ENCODE measurements at regions not wholly inside any gene's neighbourhood (a gene's known extent, or its start where the extent isn't known, plus 50 kb on each side); places are given as distances from the start of the nearest gene placed in this dataset.
"Not testable (repeated sequence)": the region's sequence is repeated elsewhere in the genome, so short reads cannot be mapped to it uniquely, and the experiment has no call there.

- no peaks in the 10 kb centered on the region for H3K4me1 ChIP-seq (ENCODE audit: insufficient read depth, insufficient read length)
- no peak for TF ChIP-seq SUZ12 (IDR thresholded peaks at IDR 0.05; ENCODE audit: extremely low read depth, insufficient read depth, insufficient read length)
- TF ChIP-seq YY1 (IDR thresholded peaks at IDR 0.05; ENCODE audit: insufficient read depth, insufficient read length) = no peak
- no peak for TF ChIP-seq ZNF274 (IDR thresholded peaks at IDR 0.05; ENCODE audit: low read depth, low read length)
- no peak overlapping the region for H3K9ac ChIP-seq (ENCODE audit: insufficient read length, low read depth)
- DNase-seq (ENCODE audit: low read depth, low spot score) = no peak
- no peak overlapping the region for H3K4me3 ChIP-seq (ENCODE audit: insufficient read length, low read depth)
- H3K9me3 ChIP-seq (ENCODE audit: insufficient read depth, low read length) = no peaks in the 10 kb centered on the region
- no peaks in the 10 kb centered on the region for H3K36me3 ChIP-seq (ENCODE audit: insufficient read depth, insufficient read length, low read length)
- no peaks in the 10 kb centered on the region for H3K27me3 ChIP-seq (ENCODE audit: insufficient read depth, insufficient read length)
These were observed 112.2 kb upstream of the SULF2 start for GRCh38 chr20:47897461-47897860.

GRCh38 chr20:47892681-47893080 lies 107.4 kb upstream of the SULF2 start:
- not testable (repeated sequence) for DNase-seq (ENCODE audit: low read depth, low spot score); H3K9me3 ChIP-seq (ENCODE audit: insufficient read depth, low read length); H3K4me1 ChIP-seq (ENCODE audit: insufficient read depth, insufficient read length); H3K27me3 ChIP-seq (ENCODE audit: insufficient read depth, insufficient read length); H3K36me3 ChIP-seq (ENCODE audit: insufficient read depth, insufficient read length, low read length); H3K9ac ChIP-seq (ENCODE audit: insufficient read length, low read depth); H3K4me3 ChIP-seq (ENCODE audit: insufficient read length, low read depth)

GRCh38 chr20:47890708-47891107 lies 105.4 kb upstream of the SULF2 start:
- H3K36me3 ChIP-seq (ENCODE audit: insufficient read depth, insufficient read length, low read length); H3K9me3 ChIP-seq (ENCODE audit: insufficient read depth, low read length); H3K9ac ChIP-seq (ENCODE audit: insufficient read length, low read depth); H3K4me1 ChIP-seq (ENCODE audit: insufficient read depth, insufficient read length); H3K4me3 ChIP-seq (ENCODE audit: insufficient read length, low read depth); DNase-seq (ENCODE audit: low read depth, low spot score); H3K27me3 ChIP-seq (ENCODE audit: insufficient read depth, insufficient read length): not testable (repeated sequence)

- H3K27me3 ChIP-seq (ENCODE audit: insufficient read depth, insufficient read length); DNase-seq (ENCODE audit: low read depth, low spot score): not testable (repeated sequence)
These were observed 104.5 kb upstream of the SULF2 start for GRCh38 chr20:47889751-47890150.

GRCh38 chr20:47888351-47888750 lies 103.1 kb upstream of the SULF2 start:
- H3K9me3 ChIP-seq (ENCODE audit: insufficient read depth, low read length) = no peaks in the 10 kb centered on the region
- no peak for TF ChIP-seq YY1 (IDR thresholded peaks at IDR 0.05; ENCODE audit: insufficient read depth, insufficient read length)
- no peak for TF ChIP-seq SUZ12 (IDR thresholded peaks at IDR 0.05; ENCODE audit: extremely low read depth, insufficient read depth, insufficient read length)
- TF ChIP-seq ZNF274 (IDR thresholded peaks at IDR 0.05; ENCODE audit: low read depth, low read length) = no peak
- no peaks in the 10 kb centered on the region for H3K27me3 ChIP-seq (ENCODE audit: insufficient read depth, insufficient read length)
- DNase-seq (ENCODE audit: low read depth, low spot score) = no peak
- H3K9ac ChIP-seq (ENCODE audit: insufficient read length, low read depth) = no peak overlapping the region
- H3K36me3 ChIP-seq (ENCODE audit: insufficient read depth, insufficient read length, low read length) = no peaks in the 10 kb centered on the region
- no peak overlapping the region for H3K4me3 ChIP-seq (ENCODE audit: insufficient read length, low read depth)
- no peaks in the 10 kb centered on the region for H3K4me1 ChIP-seq (ENCODE audit: insufficient read depth, insufficient read length)

More at GRCh38 chr20:47889751-47890150, 104.5 kb upstream of the SULF2 start:
- H3K9ac ChIP-seq (ENCODE audit: insufficient read length, low read depth); H3K4me3 ChIP-seq (ENCODE audit: insufficient read length, low read depth); H3K4me1 ChIP-seq (ENCODE audit: insufficient read depth, insufficient read length); H3K9me3 ChIP-seq (ENCODE audit: insufficient read depth, low read length); H3K36me3 ChIP-seq (ENCODE audit: insufficient read depth, insufficient read length, low read length): not testable (repeated sequence)

GRCh38 chr20:47887477-47888080 lies 102.3 kb upstream of the SULF2 start:
- Histone ChIP-seq H3K36me3 (ENCODE audit: insufficient read depth, insufficient read length, low read length) (no peaks in the 10 kb centered on the region), H3K4me3 (ENCODE audit: insufficient read length, low read depth) (no peak overlapping the region), H3K9me3 (ENCODE audit: insufficient read depth, low read length) (no peaks in the 10 kb centered on the region), H3K9ac (ENCODE audit: insufficient read length, low read depth) (no peak overlapping the region), H3K4me1 (ENCODE audit: insufficient read depth, insufficient read length) (no peaks in the 10 kb centered on the region), H3K27me3 (ENCODE audit: insufficient read depth, insufficient read length) (no peaks in the 10 kb centered on the region)
- no peak for DNase-seq (ENCODE audit: low read depth, low spot score)
- TF ChIP-seq YY1 (IDR thresholded peaks at IDR 0.05; ENCODE audit: insufficient read depth, insufficient read length) (no peak), ZNF274 (IDR thresholded peaks at IDR 0.05; ENCODE audit: low read depth, low read length) (no peak), SUZ12 (IDR thresholded peaks at IDR 0.05; ENCODE audit: extremely low read depth, insufficient read depth, insufficient read length) (no peak)

- TF ChIP-seq SUZ12 (IDR thresholded peaks at IDR 0.05; ENCODE audit: extremely low read depth, insufficient read depth, insufficient read length) = no peak
- no peak for TF ChIP-seq ZNF274 (IDR thresholded peaks at IDR 0.05; ENCODE audit: low read depth, low read length)
- TF ChIP-seq YY1 (IDR thresholded peaks at IDR 0.05; ENCODE audit: insufficient read depth, insufficient read length) = no peak
- DNase-seq (ENCODE audit: low read depth, low spot score) = no peak
- Histone ChIP-seq H3K4me3 (ENCODE audit: insufficient read length, low read depth) (no peak overlapping the region), H3K9ac (ENCODE audit: insufficient read length, low read depth) (no peak overlapping the region), H3K27me3 (ENCODE audit: insufficient read depth, insufficient read length) (no peaks in the 10 kb centered on the region), H3K9me3 (ENCODE audit: insufficient read depth, low read length) (no peaks in the 10 kb centered on the region), H3K4me1 (ENCODE audit: insufficient read depth, insufficient read length) (no peaks in the 10 kb centered on the region), H3K36me3 (ENCODE audit: insufficient read depth, insufficient read length, low read length) (no peaks in the 10 kb centered on the region)
These were observed 101.8 kb upstream of the SULF2 start for GRCh38 chr20:47887064-47887463.

- Histone ChIP-seq H3K9ac (ENCODE audit: insufficient read length, low read depth) (no peak overlapping the region), H3K4me1 (ENCODE audit: insufficient read depth, insufficient read length) (no peaks in the 10 kb centered on the region)
- TF ChIP-seq SUZ12 (IDR thresholded peaks at IDR 0.05; ENCODE audit: extremely low read depth, insufficient read depth, insufficient read length) = no peak
- no peak for TF ChIP-seq YY1 (IDR thresholded peaks at IDR 0.05; ENCODE audit: insufficient read depth, insufficient read length)
- no peak for TF ChIP-seq ZNF274 (IDR thresholded peaks at IDR 0.05; ENCODE audit: low read depth, low read length)
These were observed 101.3 kb upstream of the SULF2 start for GRCh38 chr20:47886454-47887041.

More at GRCh38 chr20:47886454-47887041, 101.3 kb upstream of the SULF2 start:
- Histone ChIP-seq H3K4me3 (ENCODE audit: insufficient read length, low read depth) (no peak overlapping the region), H3K36me3 (ENCODE audit: insufficient read depth, insufficient read length, low read length) (no peaks in the 10 kb centered on the region), H3K9me3 (ENCODE audit: insufficient read depth, low read length) (no peaks in the 10 kb centered on the region), H3K27me3 (ENCODE audit: insufficient read depth, insufficient read length) (no peaks in the 10 kb centered on the region)
- DNase-seq (ENCODE audit: low read depth, low spot score) = no peak
